Osteoblast (primary cell): ENCODE measurements at regions not wholly inside any gene's neighbourhood (a gene's known extent, or its start where the extent isn't known, plus 50 kb on each side); places are given as distances from the start of the nearest gene placed in this dataset.

Source experiments
- DNase-seq: peaks from one replicate; pipeline ENCODE4 v3.0.0; 2011; ENCODE audit warnings: low spot score, mixed read lengths; ENCODE audit not compliant: insufficient read length; ENCODE audit errors: missing footprints
- H2AFZ ChIP-seq: 2 replicates; pipeline ENCODE4 v1.6.0; 2011; ENCODE audit warnings: mild to moderate bottlenecking, low read length
- H3K27ac ChIP-seq: 2 replicates; pipeline ENCODE4 v1.5.1; 2011; ENCODE audit warnings: mild to moderate bottlenecking, low read depth, low read length, moderate library complexity
- H3K27me3 ChIP-seq: 2 replicates; pipeline ENCODE4 v1.6.0; 2012; ENCODE audit warnings: mild to moderate bottlenecking, control low read depth, inconsistent platforms, low read length, moderate library complexity; ENCODE audit not compliant: insufficient read depth
- H3K36me3 ChIP-seq: 2 replicates; pipeline ENCODE4 v1.5.1; 2011; ENCODE audit warnings: mild to moderate bottlenecking, low read length, control low read depth, moderate library complexity; ENCODE audit not compliant: insufficient read depth
- H3K4me1 ChIP-seq: 2 replicates; pipeline ENCODE4 v1.5.1; 2011; ENCODE audit warnings: mild to moderate bottlenecking, low read length, control low read depth, moderate library complexity; ENCODE audit not compliant: insufficient read depth
- H3K4me2 ChIP-seq: 2 replicates; pipeline ENCODE4 v1.6.0; 2011; ENCODE audit warnings: mild to moderate bottlenecking, low read length; ENCODE audit not compliant: insufficient read depth
- H3K4me3 ChIP-seq: fragments of 200-600 bp; sonication (generic); 3 replicates; pipeline ENCODE4 v1.5.1; 2012; ENCODE audit warnings: mild to moderate bottlenecking, low read length, inconsistent platforms; ENCODE audit not compliant: insufficient read depth
- H3K79me2 ChIP-seq: 2 replicates; pipeline ENCODE4 v1.6.0; 2012; ENCODE audit warnings: mild to moderate bottlenecking, low read length, control low read depth, inconsistent platforms; ENCODE audit not compliant: insufficient read depth
- H3K9me3 ChIP-seq: 2 replicates; pipeline ENCODE4 v1.5.1; 2011; ENCODE audit warnings: low read depth, low read length, control low read depth
- H4K20me1 ChIP-seq: 2 replicates; pipeline ENCODE4 v1.6.0; 2012; ENCODE audit warnings: mild to moderate bottlenecking, low read length, control low read depth; ENCODE audit not compliant: insufficient read depth
- TF ChIP-seq, protein P1 (sequence below): IDR thresholded peaks from 2 replicates; pipeline ENCODE4 v1.5.1; 2011; ENCODE audit warnings: mild to moderate bottlenecking, low read depth, low read length, moderate library complexity; ENCODE audit errors: extremely low read depth

DNA sequence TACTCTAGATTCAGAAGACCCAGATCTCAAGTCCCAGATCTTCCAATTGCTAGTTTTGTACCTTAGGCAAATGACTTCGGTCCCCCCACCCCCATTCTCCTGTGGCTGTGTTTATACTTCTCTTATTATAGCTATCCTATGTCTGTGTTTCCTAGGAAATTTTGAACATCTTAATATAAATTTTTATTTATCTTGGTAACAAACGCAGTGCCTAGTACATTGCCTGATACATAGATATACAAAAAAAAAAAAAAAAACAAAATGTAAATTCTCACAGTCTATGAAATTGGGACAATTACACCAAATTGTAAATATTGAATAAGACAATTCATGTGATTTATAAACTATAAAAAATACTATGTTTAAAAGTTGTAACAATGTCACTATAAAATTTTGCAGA is 84.1 kb upstream of the SLC44A3 start:
- no peak overlapping the region for H3K4me3 ChIP-seq
- H3K27me3 ChIP-seq: peaks cover 25% of the 10 kb centered on the region
- H3K79me2 ChIP-seq: no peaks in the 10 kb centered on the region
- no peak overlapping the region for H2AFZ ChIP-seq
- DNase-seq: no peak
- no peaks in the 10 kb centered on the region for H4K20me1 ChIP-seq
- H3K4me2 ChIP-seq: peak overlapping the region; percentile 60
- H3K27ac ChIP-seq: no peak overlapping the region
- H3K36me3 ChIP-seq: no peaks in the 10 kb centered on the region
- peaks cover 36% of the 10 kb centered on the region for H3K4me1 ChIP-seq
- TF ChIP-seq, protein P1, sequence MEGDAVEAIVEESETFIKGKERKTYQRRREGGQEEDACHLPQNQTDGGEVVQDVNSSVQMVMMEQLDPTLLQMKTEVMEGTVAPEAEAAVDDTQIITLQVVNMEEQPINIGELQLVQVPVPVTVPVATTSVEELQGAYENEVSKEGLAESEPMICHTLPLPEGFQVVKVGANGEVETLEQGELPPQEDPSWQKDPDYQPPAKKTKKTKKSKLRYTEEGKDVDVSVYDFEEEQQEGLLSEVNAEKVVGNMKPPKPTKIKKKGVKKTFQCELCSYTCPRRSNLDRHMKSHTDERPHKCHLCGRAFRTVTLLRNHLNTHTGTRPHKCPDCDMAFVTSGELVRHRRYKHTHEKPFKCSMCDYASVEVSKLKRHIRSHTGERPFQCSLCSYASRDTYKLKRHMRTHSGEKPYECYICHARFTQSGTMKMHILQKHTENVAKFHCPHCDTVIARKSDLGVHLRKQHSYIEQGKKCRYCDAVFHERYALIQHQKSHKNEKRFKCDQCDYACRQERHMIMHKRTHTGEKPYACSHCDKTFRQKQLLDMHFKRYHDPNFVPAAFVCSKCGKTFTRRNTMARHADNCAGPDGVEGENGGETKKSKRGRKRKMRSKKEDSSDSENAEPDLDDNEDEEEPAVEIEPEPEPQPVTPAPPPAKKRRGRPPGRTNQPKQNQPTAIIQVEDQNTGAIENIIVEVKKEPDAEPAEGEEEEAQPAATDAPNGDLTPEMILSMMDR: no peak
- no peaks in the 10 kb centered on the region for H3K9me3 ChIP-seq

DNA sequence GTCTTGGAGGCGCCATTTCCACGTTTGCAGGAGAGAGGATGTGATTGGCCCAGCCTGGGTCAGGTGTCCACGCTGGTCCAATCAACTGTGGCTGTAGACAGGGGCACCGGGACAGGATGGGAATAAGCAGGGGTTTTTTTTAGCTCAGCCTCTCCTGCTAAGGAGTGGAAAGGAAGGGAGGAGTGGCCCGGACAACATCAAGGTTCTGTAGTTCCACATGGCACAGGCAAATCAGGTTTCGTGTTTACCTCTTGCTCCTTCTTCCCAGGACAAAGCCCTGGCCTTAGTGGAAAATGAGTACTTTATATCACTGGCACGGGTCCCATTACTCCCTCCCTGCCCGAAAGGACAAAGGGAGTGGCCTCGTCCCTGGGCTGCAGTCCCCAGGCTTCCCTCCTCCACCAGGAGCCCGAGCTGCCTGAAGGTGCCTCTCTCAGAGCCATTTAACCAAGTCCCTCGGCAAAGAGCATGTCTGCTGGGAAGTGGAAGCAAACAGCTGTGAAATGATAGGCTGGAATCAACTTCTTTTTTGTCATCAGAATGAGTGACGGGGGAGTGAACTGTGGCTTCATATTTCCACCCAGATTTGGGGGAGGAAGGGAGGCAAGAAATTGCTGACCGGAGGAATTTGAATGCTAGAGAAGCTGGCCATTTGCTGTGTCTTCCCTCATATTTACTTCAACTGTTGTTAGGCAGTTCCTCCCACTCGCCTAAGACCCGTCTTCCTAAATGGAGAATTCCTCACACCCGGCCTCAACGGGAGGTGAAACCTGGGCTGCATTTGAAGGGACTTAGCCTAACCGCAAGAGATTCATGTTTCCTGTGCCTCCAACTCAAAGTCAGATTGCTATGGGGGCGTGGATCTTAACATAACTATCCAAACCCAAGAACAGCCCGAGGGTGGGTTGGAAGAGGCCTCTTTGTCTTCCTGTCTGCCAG is 84.9 kb upstream of the SLC44A3 start:
- H2AFZ ChIP-seq: peak overlapping the region; percentile 79

DNA sequence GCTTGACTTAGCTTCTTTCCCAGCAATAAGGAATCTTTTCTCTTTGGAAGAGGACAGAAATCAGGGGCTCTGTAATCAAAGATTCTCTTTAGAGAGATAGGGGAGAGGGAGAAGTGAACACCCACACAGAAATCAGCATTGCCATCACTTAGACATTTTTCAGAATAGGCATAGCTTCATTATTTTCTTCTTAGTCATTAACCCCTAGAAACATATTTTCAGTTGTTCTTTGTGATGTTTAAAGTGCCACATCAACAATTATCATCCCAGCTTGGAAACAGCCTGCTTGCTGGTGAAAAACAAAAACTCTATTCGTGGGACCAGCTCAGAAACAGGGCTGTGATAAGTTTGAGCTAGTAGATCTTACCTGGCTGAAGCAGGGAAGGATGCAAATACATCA is 88.3 kb upstream of the SLC44A3 start:
- H3K27me3 ChIP-seq: peaks cover 7% of the 10 kb centered on the region
- TF ChIP-seq, protein P1: no peak
- H2AFZ ChIP-seq: no peak overlapping the region
- H3K4me1 ChIP-seq: peaks cover 42% of the 10 kb centered on the region
- no peaks in the 10 kb centered on the region for H3K36me3 ChIP-seq
- no peak overlapping the region for H3K4me2 ChIP-seq
- H3K4me3 ChIP-seq: no peak overlapping the region
- peaks cover 3% of the 10 kb centered on the region for H4K20me1 ChIP-seq
- no peaks in the 10 kb centered on the region for H3K79me2 ChIP-seq
- DNase-seq: no peak
- no peaks in the 10 kb centered on the region for H3K9me3 ChIP-seq
- no peak overlapping the region for H3K27ac ChIP-seq

More for the DNA sequence above, 84.9 kb upstream of the SLC44A3 start:
- TF ChIP-seq, protein P1: no peak
- no peaks in the 10 kb centered on the region for H4K20me1 ChIP-seq
- peaks cover 33% of the 10 kb centered on the region for H3K4me1 ChIP-seq
- H3K4me3 ChIP-seq: no peak overlapping the region
- peak overlapping the region; percentile 60 for H3K4me2 ChIP-seq
- peaks cover 28% of the 10 kb centered on the region for H3K27me3 ChIP-seq
- H3K36me3 ChIP-seq: no peaks in the 10 kb centered on the region
- H3K27ac ChIP-seq: peak overlapping the region; percentile 52
- peak; percentile 73 for DNase-seq
- no peaks in the 10 kb centered on the region for H3K79me2 ChIP-seq
- no peaks in the 10 kb centered on the region for H3K9me3 ChIP-seq

DNA sequence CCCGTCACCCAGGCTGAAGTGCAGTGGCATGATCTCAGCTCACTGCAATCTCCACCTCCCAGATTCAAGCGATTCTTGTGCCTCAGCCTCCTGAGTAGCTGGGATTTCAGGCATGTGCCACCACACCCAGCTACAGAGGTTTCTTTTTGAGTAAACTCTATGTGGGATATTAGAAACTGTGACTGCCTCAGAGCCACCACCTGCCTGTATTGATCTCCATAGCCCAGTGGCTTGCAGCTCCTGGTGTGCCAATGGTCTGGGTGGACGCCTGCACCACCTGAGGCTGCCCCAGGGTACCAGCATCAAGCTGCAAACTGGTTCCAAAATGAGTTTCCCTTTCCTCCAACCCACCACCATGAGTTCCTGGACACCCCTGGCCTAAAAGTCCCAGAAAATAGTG is 89.7 kb upstream of the SLC44A3 start:
- peaks cover 3% of the 10 kb centered on the region for H4K20me1 ChIP-seq
- TF ChIP-seq, protein P1: no peak
- DNase-seq: no peak
- H3K4me3 ChIP-seq: no peak overlapping the region
- no peak overlapping the region for H3K27ac ChIP-seq
- peaks cover 37% of the 10 kb centered on the region for H3K4me1 ChIP-seq
- H3K27me3 ChIP-seq: peaks cover 7% of the 10 kb centered on the region
- H3K9me3 ChIP-seq: no peaks in the 10 kb centered on the region
- no peaks in the 10 kb centered on the region for H3K79me2 ChIP-seq
- no peak overlapping the region for H3K4me2 ChIP-seq
- H2AFZ ChIP-seq: no peak overlapping the region
- H3K36me3 ChIP-seq: no peaks in the 10 kb centered on the region
